GM12891 (cell line): ENCODE measurements at regions not wholly inside any gene's neighbourhood (a gene's known extent, or its start where the extent isn't known, plus 50 kb on each side); places are given as distances from the start of the nearest gene placed in this dataset.

Experiments used
- POLR2A ChIP-seq: IDR thresholded peaks from 2 replicates; pipeline ENCODE4 v1.6.1; 2011; ENCODE audit warnings: low read depth, low read length, control low read depth
- POLR2AphosphoS5 ChIP-seq: IDR thresholded peaks from 2 replicates; pipeline ENCODE4 v1.6.1; 2011; ENCODE audit warnings: low read depth, low read length, control low read depth

GRCh38 chr7:69204943-69205342 lies 393.3 kb upstream of the AUTS2 start:
- TF ChIP-seq POLR2AphosphoS5 (no peak), POLR2A (no peak)
